Bronchial epithelial cell (primary cell): ENCODE measurements at regions not wholly inside any gene's neighbourhood (a gene's known extent, or its start where the extent isn't known, plus 50 kb on each side); places are given as distances from the start of the nearest gene placed in this dataset.
A peak's percentile ranks its signal among the peaks of the same experiment; 100 is the strongest.

Source experiments
- DNase-seq: peaks from one replicate; pipeline ENCODE4 v3.0.0-alpha.2; 2010; ENCODE audit warnings: low read depth
- FAIRE-seq: peaks from 2 replicates; lab custom pipeline; 2011; peaks lifted over from hg19 to GRCh38; lab: Jason Lieb, UNC
- H3K27me3 ChIP-seq: 2 replicates; pipeline ENCODE4 v1.5.1; 2011; ENCODE audit warnings: low read length; ENCODE audit not compliant: control insufficient read depth, insufficient read depth
- H3K36me3 ChIP-seq: 2 replicates; pipeline ENCODE4 v1.5.1; 2011; ENCODE audit warnings: low read length; ENCODE audit not compliant: control insufficient read depth, insufficient read depth
- H3K4me3 ChIP-seq: 2 replicates; pipeline ENCODE4 v1.5.1; 2011; ENCODE audit warnings: mild to moderate bottlenecking, low read depth, low read length, control low read depth
- TF ChIP-seq, protein P1 (sequence below): IDR thresholded peaks from 2 replicates; pipeline ENCODE4 v1.5.1; 2011; ENCODE audit warnings: mild to moderate bottlenecking, moderate library complexity, low read length, control low read depth, inconsistent platforms; ENCODE audit not compliant: insufficient read depth, severe bottlenecking

DNA sequence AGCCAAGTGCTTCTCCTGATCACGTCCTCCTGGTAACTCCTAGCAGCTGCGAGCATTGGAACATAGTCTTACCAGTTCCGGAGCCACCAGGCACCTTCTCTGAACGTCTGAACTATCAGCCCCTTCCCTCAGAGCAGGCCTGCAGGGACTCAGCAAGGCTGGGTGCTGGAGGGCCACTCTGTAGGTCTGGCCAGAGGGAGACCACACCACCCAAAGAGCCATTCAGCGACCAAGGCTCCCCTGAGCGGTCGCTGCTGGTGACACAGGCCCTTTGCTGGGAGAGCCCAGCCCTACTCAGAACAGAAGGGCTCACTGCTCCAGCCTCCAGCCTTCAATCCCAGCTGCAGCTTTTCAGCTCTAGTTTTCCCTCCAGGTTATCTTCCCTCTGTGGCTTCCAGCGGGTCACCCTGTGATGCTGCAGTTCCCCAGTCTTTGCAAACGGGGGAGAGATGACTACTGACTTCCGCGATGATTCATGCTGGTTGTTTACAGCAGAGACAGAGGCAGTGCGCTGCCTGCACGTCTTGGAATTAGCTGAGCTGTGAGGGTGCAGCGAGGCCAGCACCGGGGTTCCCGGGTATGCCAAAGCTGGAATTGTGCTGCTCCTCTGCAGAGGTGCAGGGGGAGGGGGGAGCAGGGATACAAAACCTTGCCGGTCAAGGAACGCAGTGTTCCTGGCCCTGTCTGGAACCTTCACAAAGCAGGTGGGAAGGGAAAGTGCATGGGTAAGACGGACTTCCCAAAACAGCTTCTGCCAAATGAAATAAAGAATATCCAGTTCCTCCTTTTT is 161.4 kb downstream of the LY86 start:
- Histone ChIP-seq H3K27me3 (no peaks in the 10 kb centered on the region), H3K4me3 (no peak overlapping the region), H3K36me3 (no peaks in the 10 kb centered on the region)
- DNase-seq (peak; percentile 65), FAIRE-seq (peak; percentile 23)
- TF ChIP-seq, protein P1, sequence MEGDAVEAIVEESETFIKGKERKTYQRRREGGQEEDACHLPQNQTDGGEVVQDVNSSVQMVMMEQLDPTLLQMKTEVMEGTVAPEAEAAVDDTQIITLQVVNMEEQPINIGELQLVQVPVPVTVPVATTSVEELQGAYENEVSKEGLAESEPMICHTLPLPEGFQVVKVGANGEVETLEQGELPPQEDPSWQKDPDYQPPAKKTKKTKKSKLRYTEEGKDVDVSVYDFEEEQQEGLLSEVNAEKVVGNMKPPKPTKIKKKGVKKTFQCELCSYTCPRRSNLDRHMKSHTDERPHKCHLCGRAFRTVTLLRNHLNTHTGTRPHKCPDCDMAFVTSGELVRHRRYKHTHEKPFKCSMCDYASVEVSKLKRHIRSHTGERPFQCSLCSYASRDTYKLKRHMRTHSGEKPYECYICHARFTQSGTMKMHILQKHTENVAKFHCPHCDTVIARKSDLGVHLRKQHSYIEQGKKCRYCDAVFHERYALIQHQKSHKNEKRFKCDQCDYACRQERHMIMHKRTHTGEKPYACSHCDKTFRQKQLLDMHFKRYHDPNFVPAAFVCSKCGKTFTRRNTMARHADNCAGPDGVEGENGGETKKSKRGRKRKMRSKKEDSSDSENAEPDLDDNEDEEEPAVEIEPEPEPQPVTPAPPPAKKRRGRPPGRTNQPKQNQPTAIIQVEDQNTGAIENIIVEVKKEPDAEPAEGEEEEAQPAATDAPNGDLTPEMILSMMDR: no peak

DNA sequence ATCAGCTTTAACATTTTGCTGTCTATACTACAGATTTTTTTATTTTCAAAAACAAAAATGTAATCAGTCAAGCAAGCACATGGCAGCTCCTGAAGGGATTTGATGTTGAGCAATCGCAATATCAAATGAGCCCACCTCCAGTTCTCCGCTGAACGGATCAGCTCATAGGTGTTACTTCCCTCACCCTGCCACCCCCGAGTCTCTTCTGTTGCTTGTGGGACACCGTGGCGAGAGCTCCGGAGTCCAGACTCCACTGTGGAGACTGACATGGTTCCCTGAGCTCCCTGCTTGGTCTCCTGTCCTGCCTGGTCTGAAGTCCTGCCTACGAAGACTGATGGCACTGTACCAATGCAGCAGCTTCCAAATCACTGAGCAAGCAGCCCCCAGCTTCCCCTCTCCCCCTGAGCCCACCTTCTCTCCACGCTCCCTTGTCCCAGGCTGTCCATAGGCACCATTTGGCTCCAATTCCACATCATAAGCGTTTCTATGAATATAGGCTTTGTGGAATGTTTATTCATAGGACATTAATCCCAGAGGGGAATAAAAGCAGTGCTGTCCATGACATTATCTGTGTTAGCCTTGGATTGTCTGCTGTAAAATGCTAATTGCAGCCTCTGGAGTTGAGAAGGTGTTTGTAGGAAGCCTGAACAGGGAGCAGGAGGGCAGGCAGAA is 162.2 kb downstream of the LY86 start:
- H3K4me3 ChIP-seq: no peak overlapping the region
- no peaks in the 10 kb centered on the region for H3K36me3 ChIP-seq
- H3K27me3 ChIP-seq: no peaks in the 10 kb centered on the region
- FAIRE-seq (no peak), DNase-seq (no peak)
- TF ChIP-seq, protein P1: no peak

DNA sequence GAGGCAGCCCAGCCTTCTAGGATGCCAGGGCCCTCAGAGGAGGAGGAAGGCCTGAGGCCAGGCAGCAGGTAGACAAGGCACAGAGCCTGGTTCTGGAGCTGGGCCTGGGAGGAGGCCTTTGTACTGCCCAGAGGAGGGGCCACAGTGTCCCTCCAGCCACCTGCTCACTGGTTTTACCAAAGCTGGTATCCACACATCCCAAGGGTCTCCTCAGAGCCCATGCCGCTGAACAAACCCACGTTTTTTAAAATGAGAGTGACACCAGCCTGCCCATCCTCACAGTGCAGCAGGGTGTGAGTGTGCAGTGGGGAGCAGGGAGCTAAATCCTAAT is 162.7 kb downstream of the LY86 start:
- DNase-seq (no peak), FAIRE-seq (no peak)
- no peaks in the 10 kb centered on the region for H3K27me3 ChIP-seq
- TF ChIP-seq, protein P1: no peak
- H3K36me3 ChIP-seq: no peaks in the 10 kb centered on the region
- H3K4me3 ChIP-seq: no peak overlapping the region

DNA sequence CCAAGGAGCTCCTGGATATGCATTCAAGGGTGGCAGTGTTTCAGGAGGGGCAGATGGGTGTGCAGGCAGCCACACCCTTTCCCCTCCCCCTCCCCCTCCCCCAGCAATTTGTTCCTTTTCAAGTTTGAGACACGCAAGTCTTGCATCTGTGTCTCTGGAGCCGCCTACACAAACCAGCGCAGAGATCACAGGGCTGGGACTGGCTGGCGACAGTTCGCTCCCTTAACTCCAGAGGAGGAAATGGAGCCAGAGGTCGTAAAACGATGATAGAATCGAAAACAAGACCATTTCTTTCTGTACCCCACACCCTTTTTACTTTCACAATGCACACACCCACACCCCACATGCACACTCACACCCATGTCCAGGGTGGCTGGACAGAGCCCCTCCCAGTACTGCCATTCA is 163.1 kb downstream of the LY86 start:
- DNase-seq (no peak), FAIRE-seq (no peak)
- H3K27me3 ChIP-seq: no peaks in the 10 kb centered on the region
- no peaks in the 10 kb centered on the region for H3K36me3 ChIP-seq
- TF ChIP-seq, protein P1: no peak
- no peak overlapping the region for H3K4me3 ChIP-seq

DNA sequence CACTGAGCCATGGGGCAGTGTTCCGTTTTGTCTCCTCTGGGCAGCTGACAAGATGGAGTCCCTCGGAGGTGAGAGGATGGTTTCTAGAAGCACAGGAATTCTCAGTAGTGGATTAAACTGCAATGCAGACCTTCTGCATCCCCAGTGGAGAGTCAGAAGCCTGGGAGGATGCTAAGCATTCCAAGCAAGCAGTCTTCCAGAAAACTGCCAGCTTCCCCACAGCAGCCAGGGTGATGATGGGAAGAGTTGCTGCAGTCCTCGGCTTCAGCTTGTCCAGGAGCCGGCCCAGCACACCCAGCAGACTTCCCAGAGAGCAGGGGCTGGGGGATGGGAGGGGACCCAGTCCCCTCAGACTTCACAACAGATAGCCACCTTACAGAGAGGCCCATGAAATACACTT is 163.6 kb downstream of the LY86 start:
- TF ChIP-seq, protein P1: no peak
- DNase-seq (no peak), FAIRE-seq (no peak)
- Histone ChIP-seq H3K36me3 (no peaks in the 10 kb centered on the region), H3K4me3 (no peak overlapping the region), H3K27me3 (no peaks in the 10 kb centered on the region)
